ENCODE measurements at regions not wholly inside any gene's neighbourhood (a gene's known extent, or its start where the extent isn't known, plus 50 kb on each side); places are given as distances from the start of the nearest gene placed in this dataset.

DNA sequence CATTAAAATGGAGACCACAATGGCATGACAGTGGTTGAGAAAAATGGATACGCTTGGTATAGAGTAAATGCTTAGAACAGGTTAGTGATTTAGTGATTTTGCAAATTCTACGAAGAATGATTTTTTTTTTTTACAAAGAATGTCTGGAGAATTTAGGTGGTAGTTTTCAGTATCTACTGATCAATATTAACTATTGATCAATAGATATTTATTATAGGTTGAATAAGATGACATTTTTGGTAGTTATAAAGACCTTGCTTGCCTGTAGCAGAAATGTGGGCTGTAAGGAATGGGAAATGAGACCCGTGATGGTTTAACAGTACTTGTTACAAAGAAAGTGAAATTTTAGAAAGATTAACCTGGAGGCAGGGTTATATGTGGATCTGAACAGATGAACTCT is 137.5 kb downstream of the NR2F2 start:
- TF ChIP-seq, protein P1, sequence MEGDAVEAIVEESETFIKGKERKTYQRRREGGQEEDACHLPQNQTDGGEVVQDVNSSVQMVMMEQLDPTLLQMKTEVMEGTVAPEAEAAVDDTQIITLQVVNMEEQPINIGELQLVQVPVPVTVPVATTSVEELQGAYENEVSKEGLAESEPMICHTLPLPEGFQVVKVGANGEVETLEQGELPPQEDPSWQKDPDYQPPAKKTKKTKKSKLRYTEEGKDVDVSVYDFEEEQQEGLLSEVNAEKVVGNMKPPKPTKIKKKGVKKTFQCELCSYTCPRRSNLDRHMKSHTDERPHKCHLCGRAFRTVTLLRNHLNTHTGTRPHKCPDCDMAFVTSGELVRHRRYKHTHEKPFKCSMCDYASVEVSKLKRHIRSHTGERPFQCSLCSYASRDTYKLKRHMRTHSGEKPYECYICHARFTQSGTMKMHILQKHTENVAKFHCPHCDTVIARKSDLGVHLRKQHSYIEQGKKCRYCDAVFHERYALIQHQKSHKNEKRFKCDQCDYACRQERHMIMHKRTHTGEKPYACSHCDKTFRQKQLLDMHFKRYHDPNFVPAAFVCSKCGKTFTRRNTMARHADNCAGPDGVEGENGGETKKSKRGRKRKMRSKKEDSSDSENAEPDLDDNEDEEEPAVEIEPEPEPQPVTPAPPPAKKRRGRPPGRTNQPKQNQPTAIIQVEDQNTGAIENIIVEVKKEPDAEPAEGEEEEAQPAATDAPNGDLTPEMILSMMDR (IDR thresholded peaks at IDR 0.05) = no peak
- no peak for TF ChIP-seq POLR2A (IDR thresholded peaks at IDR 0.05)
